Stimulated activated CD8-positive, alpha-beta memory T cell treated with anti-CD3 and anti-CD28 coated beads, Interleukin-15, amount 100 ng/mL, for 24 hours (primary cell): ENCODE measurements at regions not wholly inside any gene's neighbourhood (a gene's known extent, or its start where the extent isn't known, plus 50 kb on each side); places are given as distances from the start of the nearest gene placed in this dataset.

Source experiments
- DNase-seq: peaks from one replicate; pipeline ENCODE4 v3.0.0-alpha.2; 2020; ENCODE audit warnings: low read depth

DNA sequence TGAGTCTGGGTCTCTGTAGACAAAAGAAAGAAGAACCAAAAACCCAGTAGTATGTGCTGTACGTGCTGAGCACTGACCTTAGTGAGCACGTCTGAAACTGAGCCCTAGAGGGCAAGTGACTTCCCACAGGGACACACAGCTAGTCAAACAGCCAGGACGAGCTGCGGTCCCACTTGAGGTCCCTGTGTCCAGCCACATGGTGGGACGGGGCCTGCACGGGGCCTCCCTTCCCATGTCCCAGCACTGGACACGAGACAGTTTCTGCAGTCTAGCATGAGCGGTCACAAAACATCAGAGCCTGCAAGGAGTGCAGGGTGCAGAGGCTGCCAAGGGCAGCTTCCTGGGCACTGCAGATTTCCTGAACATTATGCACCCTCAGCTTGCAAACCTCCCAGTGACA lies 121.6 kb downstream of the NCOR2 start:
- no peak for DNase-seq

DNA sequence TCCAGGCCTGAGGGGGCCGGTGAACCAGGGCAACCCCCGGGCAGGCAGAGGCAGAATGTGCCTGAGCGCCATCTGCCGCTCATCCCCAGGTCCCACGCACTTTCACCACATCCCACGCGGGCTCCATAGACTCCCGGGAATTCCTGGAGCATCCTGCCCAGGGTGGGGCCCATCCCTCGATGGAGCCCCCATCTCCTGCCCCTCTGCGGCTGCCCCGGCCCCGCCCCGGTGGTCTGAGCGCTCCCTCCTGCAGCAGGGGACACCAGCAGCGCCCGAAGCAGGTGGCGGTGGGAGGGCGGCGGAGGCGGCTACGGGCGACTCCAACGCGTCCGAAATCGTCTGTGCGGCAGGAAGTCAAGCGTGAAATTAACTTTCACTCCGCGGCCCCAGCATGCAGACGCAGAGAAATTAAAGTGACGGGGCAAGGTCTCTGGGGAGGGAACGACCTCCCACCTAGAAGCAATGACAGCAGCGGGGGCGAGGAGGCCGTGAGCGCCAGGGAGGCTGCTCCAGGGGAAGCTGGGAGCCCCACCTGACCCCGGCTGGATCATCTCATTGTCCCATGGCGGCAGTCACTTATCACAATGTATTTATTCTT lies 122.2 kb downstream of the NCOR2 start:
- DNase-seq, result no peak

DNA sequence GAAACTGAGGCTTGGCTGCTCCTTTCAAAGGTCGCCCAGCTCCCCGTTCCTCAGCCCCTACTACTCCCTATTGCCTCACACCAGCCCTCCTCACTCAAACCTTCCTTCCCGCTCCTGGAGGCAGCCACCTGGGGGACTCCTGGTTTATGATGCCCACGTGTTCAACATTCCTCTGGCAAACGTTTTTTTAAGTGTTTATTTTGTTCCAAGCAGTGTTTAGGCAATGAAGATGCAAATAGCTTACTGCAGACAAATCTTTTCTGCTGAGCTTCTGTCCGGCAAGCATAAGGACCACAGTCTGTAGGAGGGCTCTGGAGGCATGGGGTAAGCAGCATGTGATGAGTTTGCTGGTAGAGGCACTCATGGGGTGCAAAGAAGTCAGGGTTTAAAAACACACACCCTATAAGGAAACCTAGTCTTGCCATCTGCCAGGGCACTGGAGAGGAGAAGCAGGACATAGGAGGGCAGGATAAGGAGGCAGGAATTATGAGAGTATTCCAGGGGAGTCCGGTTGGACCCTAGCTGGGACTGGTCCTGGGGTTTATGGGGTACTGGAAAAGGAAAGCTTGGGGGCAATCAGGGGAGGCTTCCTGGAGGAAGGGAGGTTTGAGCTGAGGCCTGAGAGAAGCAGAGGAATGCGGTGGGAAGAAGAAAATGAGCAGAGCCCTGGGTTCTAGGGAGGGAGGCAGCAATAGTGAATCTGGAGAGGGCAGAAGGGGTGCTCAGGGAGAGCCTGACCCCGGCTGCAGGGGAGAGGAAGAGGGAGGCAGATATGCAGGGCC lies 123.3 kb downstream of the NCOR2 start:
- DNase-seq, result no peak

DNA sequence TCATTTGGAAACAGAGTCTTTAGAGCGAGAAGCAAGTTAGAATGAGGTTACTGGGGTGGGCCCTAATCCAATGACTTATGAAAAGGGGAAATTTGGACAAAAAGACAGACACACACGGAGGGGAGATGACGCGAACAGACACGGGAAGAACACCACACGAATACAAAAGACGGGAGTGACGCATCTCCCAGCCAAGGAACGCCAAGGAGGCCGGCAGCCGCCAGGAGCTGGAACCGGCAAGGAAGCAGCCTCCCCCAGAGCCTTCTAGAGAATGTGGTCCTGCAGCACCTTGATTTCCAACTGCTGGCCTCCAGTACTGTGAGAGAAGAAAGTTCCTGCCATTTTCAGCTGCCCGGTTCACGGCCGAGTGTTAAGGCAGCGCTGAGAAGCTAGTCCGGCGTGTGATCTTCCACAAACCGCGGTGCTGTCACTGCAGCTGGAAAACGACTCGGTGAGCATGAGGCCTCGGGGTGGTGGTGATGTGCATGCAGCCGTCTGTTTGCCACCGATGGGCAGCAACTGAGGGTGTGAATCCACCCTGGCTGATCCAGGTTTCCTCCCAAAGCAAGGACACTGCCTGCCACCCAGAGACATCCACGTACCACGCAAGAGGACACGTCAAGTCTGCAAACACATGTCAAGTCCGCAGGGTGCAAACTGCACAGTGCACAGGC lies 124.5 kb downstream of the NCOR2 start:
- no peak for DNase-seq

DNA sequence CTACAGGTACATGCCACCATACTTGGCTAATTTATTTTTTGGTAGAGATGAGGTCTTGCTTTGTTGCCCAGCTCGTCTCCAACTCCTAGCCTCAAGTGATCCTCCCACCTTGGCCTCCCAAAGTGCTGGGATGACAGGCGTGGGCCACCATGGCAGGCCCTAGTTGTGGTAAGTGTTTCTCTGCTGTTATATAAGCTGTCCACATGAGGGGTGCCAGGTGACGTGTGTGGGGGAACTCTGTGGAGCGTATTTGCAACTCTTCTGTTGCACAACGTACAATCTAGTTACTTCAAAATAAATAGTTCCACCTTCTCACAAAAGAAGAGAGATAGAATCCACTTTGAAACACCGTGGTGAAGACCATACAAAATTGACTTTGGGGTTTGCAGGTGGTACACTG lies 125.1 kb downstream of the NCOR2 start:
- DNase-seq, result no peak

DNA sequence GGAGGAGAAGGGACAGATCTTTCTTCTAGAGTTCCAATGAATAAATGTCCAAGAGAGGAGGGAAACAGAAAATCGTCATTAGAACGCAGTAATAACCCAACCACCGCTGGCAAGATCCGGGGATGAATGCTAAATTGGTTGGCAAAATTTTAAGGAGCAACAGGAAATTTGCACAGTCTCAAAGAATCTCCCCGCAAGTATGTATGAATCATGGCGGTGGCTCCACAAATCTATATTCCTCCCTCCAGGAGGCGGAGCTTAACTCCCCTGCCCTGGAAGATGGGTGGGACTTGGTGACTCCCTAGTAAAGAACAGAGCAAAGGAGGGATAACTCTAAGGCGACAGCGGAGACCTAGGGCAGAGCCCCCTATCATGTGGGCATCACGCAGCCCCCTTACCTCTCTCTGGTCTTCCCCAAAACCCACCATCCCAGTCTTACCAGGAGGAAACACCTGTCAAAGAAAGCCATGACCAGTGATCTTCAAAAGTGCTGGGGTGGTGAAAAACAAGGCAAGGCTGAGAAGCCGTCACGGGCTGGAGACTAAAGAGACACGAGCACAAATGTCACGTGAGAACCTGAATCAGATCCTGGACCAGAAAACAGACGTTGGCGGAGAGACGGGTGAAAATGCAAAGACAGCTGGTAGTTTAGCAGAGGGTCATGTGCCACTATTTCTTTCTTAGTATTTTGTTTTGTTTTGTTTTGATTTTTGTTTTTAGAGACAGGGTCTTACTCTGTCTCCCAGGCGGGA lies 125.8 kb downstream of the NCOR2 start:
- DNase-seq, result no peak

DNA sequence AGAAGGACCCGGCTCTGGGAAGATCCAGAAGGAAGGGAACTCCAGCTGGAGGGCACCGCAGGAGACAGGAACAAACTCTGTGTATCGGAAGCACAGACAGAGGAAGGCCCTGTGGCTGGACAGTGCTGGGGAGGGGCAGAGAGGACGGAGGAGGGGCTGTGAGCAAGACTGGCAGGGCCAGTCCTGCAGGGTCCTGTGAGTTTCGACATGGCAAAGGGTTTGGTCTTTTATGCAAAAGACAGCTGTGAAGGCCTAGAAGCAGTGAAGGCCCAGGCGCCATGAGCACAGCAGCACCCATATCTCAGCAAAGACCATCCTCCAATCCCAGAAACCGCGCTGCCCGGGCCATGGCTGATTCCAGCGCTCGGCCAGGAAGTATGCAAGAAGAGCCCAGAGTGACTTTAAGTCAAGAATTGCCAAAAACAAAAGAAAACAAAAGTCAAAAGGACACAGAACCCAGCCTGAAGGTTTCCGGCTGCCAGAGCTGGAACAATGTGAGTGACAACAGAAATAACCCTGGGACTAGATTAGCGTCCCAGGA lies 126.5 kb downstream of the NCOR2 start:
- no peak for DNase-seq

DNA sequence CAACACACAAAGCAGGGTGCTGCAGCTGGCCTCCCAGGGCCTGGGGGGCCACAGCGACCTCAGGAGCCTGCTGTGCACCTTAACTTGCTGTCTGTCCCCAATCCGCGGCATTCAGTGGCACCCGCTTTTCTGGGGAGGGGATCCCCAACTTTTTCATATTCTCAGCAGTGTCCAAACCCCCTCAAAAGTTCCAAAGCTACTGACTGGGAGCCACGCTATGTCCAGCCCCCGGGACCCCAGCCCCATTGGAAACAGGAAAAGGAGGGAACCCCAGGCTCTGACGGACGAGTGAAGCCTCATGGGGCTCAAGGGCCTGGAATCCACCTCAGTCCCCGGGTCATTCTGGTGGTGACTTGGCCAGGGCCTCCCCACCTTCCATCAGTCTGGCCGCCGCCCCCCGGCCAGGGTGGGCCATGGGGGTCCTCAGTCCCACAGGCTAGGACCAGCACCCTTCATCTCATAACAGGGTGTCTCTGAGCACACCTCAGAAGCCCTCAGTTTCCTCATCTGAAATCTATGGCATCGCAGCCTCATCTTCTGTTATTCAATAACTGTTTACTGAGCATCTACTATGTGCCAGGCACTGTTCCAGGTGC lies 127.3 kb downstream of the NCOR2 start:
- no peak for DNase-seq

DNA sequence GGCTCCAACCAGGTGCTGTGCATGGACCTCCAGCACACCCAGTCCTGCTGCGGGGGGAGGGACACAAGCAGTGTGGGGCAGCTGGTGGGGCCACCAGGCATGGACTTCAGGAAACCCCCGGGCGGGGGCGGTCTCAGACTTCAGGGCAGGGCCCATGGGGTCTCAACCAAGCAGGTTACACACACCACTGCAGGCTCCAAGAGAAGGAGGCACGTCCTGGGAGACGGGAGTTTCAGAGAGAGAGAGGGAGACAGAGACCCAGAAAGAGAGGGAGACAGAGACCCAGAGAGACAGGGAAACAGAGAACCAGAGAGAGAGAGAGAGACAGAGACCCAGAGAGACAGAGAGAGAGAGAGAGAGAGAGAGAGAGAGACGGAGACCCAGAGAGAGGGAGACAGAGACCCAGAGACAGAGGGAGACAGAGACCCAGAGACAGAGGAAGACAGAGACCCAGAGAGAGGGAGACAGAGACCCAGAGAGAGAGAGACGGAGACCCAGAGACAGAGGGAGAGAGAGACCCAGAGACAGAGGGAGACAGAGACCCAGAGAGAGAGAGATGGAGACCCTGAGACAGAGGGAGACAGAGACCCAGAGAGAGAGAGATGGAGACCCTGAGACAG lies 128.9 kb downstream of the NCOR2 start:
- no peak for DNase-seq

DNA sequence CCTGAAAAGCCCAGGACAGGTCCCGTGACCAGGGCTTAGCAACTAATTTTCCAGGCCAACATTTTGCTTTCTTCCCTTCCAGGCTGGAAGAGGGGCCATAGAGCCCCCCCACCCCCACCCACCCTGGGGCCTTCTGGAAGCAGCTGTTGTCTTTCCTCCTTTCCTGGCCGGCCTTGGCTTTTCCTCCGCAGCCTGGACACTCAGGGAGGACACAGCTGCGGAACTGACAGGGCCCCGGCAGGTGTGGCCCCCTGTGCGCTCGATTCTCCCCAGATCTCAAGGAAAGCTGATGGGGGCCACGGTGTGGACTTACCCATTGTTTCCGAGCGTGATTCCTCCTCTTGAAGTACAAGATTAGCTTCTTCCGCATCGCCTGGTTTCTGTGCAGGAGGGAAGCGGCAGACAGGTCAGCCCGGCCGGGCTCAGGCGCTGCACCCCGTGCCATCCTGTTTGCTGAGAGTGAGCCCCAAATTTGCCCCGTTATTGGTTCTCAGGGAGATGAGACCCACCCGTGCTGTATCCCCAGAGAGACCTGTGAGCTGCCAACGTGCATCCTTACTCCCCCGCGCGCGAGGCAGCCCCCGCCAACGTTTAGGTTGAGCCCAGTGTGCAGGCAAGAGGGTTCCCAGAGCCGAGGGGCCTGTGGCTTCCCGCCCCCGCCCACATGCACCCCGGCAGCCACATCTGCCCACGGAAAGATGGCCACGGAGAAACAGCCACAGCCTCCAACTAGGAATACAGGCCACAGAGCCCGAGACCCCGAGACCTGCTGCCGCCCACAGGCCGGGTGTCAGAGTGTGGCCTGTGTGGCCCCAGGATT lies 129.6 kb downstream of the NCOR2 start:
- DNase-seq, result no peak

DNA sequence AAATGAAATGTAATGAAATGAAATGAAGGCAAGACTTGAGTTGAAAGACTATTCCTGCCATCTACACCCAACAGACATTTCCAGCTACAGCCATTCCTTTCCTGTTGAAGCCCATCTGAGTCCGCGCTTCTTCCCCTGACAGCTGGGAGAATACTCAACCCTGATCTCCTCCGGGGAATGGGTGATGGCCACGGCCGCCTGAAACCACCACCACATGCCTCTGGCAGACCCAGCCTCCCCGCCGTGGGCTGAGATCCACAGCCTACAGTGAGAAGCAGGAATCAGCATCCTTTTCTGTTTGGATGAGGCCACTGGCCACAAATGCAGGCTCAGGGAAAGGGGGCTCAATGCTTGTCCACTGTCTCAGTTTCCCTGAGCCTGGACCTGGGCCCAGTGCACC lies 130.3 kb downstream of the NCOR2 start:
- no peak for DNase-seq

DNA sequence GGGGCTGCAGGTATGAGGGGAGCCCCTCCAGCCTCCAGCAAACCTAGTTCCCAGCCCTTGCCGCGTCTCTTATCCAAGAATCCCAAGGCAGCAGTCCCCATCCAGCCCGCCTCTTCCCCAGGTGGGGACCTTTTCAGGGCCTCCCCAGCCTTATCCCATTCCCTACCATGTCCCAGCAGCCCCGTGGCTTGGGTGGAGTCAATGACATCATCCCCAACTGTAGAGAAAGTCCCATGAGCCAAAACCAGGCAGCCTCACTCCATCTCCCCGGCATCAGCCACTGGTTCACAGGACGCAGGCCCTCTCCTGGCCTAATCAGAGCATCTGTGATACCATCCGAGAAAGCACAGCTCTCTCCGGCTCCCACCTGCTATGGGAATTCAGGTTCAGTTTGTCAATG lies 131.0 kb downstream of the NCOR2 start:
- no peak for DNase-seq

DNA sequence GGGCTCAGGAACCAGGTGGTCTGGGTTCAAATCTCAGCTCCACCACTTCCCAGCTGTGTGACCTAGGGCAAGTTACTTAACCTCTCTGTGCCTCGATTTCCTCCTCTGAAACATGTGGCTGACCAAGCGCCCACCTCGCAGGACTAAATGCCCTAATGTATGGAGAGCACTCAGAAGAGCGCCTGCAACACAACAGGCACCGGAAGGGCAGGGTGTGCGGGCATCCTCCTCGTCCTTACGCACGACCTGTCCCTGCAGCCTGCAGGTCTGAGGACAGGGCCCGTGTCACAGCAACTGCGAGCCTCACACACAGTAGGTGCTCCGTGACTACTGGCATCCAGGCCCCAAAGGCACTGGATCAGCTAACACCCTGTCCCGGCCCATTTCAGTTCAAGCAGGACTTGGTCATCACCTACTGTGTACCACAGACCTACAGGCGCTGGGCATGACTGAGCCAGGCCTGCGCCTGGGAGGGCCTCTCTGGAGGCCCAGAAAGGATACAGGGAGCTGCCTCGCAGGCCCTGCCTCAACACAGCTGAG lies 131.5 kb downstream of the NCOR2 start:
- no peak for DNase-seq

DNA sequence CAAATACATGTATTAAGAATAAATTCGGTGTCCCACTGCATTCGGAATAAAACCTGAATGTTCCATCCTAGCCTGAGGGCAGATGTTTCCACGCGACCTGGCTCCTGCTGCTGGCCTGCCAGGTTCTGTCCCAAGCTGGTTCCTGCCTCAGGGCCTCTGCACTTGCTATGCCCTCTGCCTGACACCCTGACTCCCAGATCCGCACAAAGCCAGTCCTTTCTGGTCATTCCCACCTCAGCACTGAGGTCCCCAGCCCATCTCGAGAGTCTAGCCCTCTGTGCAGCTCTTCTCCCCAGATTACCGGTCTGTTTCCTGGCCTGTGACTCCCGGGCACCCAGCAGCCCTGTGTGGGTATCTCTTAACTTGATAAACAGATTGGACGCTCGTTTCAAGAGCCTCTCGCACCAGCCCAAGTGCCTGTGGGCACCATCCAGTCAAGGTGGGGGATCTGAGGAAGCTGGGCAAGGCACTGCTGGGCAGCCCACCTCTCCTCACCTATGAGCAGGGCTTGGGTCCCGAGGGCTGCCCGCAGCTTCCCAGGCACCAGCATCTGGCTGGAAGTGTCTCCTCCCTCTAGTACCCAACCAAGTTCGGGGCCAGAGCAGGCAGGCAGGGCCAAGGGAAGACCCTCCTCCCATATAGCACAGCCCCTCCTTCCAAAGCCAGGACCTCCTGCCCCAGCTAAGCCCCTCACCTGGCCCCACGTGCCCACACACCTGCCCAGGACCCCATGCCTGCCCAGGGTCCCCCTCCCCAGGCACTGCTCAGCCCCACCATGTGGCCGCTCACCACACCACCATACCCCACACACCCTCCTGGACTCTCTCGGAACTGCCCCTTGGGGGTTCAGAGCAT lies 132.2 kb downstream of the NCOR2 start:
- DNase-seq, result no peak

DNA sequence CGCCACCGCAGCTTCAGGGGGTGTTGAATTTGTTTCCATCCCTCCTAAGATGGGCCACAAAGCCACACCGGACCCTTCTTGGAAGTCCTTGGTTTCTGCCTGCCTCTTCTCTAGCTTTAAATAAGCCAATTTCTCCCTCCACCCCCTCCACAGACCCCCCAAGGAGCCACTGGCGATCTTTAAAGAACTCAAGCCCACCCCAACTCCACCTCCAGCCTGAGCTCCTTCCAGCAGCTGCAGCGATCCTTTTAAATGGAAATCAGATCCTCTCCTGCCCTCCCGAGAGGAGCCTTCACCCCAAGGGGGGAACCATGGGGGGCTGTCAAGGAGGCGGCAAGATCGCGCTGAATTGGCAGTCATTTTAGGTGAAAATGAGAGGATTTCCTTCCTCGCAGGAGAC lies 133.1 kb downstream of the NCOR2 start:
- no peak for DNase-seq

DNA sequence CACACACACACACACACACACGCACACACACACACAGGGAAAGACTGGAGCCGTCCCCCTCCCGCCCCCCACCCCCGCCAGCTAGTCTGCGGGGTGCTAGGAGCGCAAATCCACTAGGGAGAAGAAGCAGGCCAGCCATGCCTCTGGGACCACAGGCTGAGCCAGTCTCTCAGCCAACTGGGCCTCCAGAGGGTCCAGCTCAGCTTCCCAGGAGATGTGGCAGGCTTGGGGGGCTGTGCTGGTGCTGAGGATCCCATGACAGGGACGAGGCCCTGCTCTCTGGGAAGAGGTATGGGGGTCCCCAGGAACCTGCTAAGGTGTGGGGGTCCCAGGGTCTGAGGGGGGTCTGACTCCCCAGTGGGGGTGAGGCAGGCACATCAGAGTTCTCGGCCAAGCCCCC lies 133.5 kb downstream of the NCOR2 start:
- DNase-seq, result no peak

DNA sequence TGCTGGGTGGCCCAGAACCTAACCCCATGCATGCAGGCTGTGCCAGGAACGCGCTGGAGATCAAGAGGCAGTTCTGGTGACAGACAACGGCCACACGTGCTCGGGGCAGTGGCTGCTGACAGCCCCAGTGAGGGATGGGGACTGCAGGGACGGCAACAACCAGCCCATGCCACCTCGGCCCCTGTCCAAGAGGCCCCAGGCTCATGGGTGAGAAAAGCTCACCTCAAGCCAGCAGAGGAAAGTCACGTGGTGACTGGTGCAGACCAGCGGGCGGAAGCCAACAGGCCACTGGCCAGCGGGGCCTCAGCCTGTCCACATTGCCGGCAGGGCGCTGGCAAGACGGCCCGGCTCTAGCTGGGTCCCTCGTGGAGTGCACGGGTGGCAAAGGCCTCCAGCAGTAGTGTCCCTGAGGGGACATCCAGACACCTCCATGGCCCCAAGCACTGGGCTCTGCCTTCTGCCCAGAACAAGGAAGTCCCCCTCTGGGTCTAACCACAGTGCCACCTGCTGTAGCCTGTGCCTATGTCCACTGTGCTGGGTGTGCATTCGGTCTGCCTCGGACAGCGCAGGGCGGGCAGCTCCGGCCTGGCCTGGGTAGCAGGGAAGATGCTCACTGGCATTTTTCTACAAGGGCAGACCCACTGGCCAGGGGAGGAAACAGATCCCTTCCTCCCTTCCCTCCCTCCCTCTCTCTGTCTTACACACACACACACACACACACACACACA lies 134.1 kb downstream of the NCOR2 start:
- no peak for DNase-seq

DNA sequence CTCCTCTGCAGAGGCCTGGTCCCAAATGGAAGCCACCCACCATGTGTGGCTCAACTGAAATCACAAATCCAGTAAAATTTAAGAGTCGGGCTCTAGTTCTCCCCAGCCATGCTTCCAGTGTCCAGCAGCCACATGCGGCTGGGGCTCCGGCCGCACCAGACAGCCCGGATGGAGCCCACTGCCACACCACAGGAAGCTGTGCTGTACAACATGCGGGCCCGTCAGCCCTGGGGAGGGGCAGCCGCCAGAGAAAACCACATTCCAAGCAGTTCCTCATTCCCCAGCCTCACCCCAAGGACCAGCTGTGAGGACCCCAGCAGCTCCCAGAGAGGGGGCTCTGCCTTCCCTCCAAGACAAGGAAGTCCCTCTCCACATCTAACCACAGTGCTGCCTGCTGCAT lies 135.0 kb downstream of the NCOR2 start:
- no peak for DNase-seq

DNA sequence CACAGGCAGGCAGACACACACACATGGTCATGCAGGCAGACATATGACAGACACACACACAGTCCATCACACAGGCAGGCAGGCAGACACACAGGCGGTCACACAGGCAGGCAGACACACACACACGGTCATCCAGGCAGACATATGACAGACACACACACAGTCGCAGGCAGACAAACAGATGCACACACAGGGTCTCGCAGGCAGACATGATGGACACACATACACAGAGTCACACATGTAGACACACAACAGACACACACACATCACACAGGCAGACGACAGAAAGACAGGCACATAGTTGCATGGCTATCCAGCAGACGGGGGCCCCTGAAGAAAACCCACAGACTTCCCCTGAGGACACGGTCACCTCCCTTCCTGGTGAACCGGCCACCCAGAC lies 135.4 kb downstream of the NCOR2 start:
- DNase-seq, result no peak
